Endothelial cell of umbilical vein (primary cell): ENCODE measurements at regions not wholly inside any gene's neighbourhood (a gene's known extent, or its start where the extent isn't known, plus 50 kb on each side); places are given as distances from the start of the nearest gene placed in this dataset.

ENCODE experiments used
- BruUV-seq: library from RNA; stranded (reverse); fragments of 400-500 nt; replicated peaks from 2 replicates; lab custom pipeline; 2021; lab: Mats Ljungman, UMichigan
- CTCF ChIA-PET: fragments of 300-600, 350-600 bp; sonication (Branson Sonifier 250); formaldehyde crosslinking; loops from one replicate; lab custom pipeline; 2021; ENCODE audit warnings: antibody characterized with exemption, inconsistent platforms; lab: Charles Lee
- POLR2A ChIA-PET: fragments of 300-600, 350-600 bp; sonication (Branson Sonifier 250); formaldehyde crosslinking; loops from one replicate; lab custom pipeline; 2021; ENCODE audit warnings: antibody characterized with exemption, inconsistent platforms; lab: Charles Lee
- DNase-seq: peaks from one replicate; pipeline ENCODE4 v3.0.0-alpha.2; 2011; ENCODE audit warnings: low read depth, low spot score
- FAIRE-seq: peaks from 2 replicates; lab custom pipeline; 2011; peaks lifted over from hg19 to GRCh38; lab: Jason Lieb, UNC
- H2AFZ ChIP-seq: 2 replicates; pipeline ENCODE4 v1.6.0; 2012; ENCODE audit warnings: low read depth, low read length, control low read depth, inconsistent platforms
- H3K27ac ChIP-seq: 2 replicates; pipeline ENCODE4 v1.5.1; 2011; ENCODE audit warnings: low read depth, mild to moderate bottlenecking, control low read depth, low read length, moderate library complexity; ENCODE audit not compliant: insufficient read depth
- H3K27me3 ChIP-seq, 2 experiments: 2 replicates each; pipeline versions ENCODE4 v1.6.0 to v1.6.1; 2011; ENCODE audit warnings: low read length in 2 of 2, mixed read lengths in 1 of 2; ENCODE audit not compliant: control insufficient read depth in 2 of 2, insufficient read depth in 2 of 2
- H3K36me3 ChIP-seq, 2 experiments: 2 replicates in 1 of 2; 3 replicates in 1 of 2; pipeline ENCODE4 v1.5.1; 2011; ENCODE audit warnings: low read length in 2 of 2, mild to moderate bottlenecking in 1 of 2, moderate library complexity in 1 of 2; ENCODE audit not compliant: control insufficient read depth in 2 of 2, insufficient read depth in 2 of 2; ENCODE audit errors: extremely low read depth in 1 of 2
- H3K4me1 ChIP-seq: 3 replicates; pipeline ENCODE4 v1.5.1; 2011; ENCODE audit warnings: mild to moderate bottlenecking, low read length; ENCODE audit not compliant: control insufficient read depth, insufficient read depth; ENCODE audit errors: extremely low read depth
- H3K4me2 ChIP-seq: 2 replicates; pipeline ENCODE4 v1.6.1; 2011; ENCODE audit warnings: low read length, control low read depth, mixed read lengths; ENCODE audit not compliant: insufficient read depth
- H3K4me3 ChIP-seq, 3 experiments: fragments of 200-600 bp in 1 of 3; sonication (generic), shearing (Covaris generic) in 1 of 3; replicated peaks in 1 of 3; 2 replicates each; pipeline ENCODE4 v1.5.1; 2011 to 2016; ENCODE audit warnings: control low read depth in 3 of 3, low read length in 3 of 3, mild to moderate bottlenecking in 2 of 3, inconsistent platforms in 1 of 3, low read depth in 1 of 3, moderate library complexity in 1 of 3; ENCODE audit not compliant: insufficient read depth in 1 of 3
- H3K79me2 ChIP-seq: 2 replicates; pipeline ENCODE4 v1.6.0; 2012; ENCODE audit warnings: low read length, inconsistent platforms; ENCODE audit not compliant: control insufficient read depth, insufficient read depth
- H3K9ac ChIP-seq: replicated peaks from 2 replicates; pipeline ENCODE3; 2011; ENCODE audit warnings: low read length, control low read depth; ENCODE audit not compliant: insufficient read depth; ENCODE audit errors: extremely low read depth
- H3K9me1 ChIP-seq: replicated peaks from 3 replicates; pipeline ENCODE4 v1.6.0; 2011; ENCODE audit warnings: mild to moderate bottlenecking, low read length; ENCODE audit not compliant: control insufficient read depth, insufficient read depth; ENCODE audit errors: extremely low read depth
- H3K9me3 ChIP-seq: replicated peaks from 2 replicates; pipeline ENCODE4 v1.5.1; 2012; ENCODE audit warnings: low read length, inconsistent platforms; ENCODE audit not compliant: control insufficient read depth, insufficient read depth
- H4K20me1 ChIP-seq: replicated peaks from 2 replicates; pipeline ENCODE3; 2011; ENCODE audit warnings: mild to moderate bottlenecking, low read length; ENCODE audit not compliant: control insufficient read depth, insufficient read depth; ENCODE audit errors: extremely low read depth
- EZH2 ChIP-seq: IDR thresholded peaks from 2 replicates; pipeline ENCODE4 v1.6.1; 2012; ENCODE audit warnings: borderline replicate concordance, low read depth, mild to moderate bottlenecking, moderate library complexity, low read length, inconsistent platforms; ENCODE audit not compliant: severe bottlenecking
- FOS ChIP-seq: IDR thresholded peaks from 2 replicates; pipeline ENCODE4 v1.6.1; 2011; ENCODE audit warnings: mild to moderate bottlenecking, low read length, moderate library complexity, borderline replicate concordance; ENCODE audit not compliant: insufficient read depth
- GATA2 ChIP-seq: IDR thresholded peaks from 2 replicates; pipeline ENCODE4 v1.7.0; 2011; ENCODE audit warnings: low read depth, mild to moderate bottlenecking, moderate library complexity, mixed read lengths, low read length; ENCODE audit not compliant: insufficient read length, insufficient read depth
- JUN ChIP-seq: IDR thresholded peaks from 2 replicates; pipeline ENCODE4 v1.6.1; 2011; ENCODE audit warnings: borderline replicate concordance, low read depth; ENCODE audit not compliant: insufficient read length, insufficient read depth
- MYC ChIP-seq: IDR thresholded peaks from one replicate; pipeline ENCODE4 v1.6.1; 2011; ENCODE audit warnings: mild to moderate bottlenecking, low read depth, low read length
- POLR2A ChIP-seq: IDR thresholded peaks from 2 replicates; pipeline ENCODE4 v1.6.1; 2012; ENCODE audit warnings: low read depth, mild to moderate bottlenecking, control low read depth, low read length
- POLR2AphosphoS5 ChIP-seq: IDR thresholded peaks from 2 replicates; pipeline ENCODE4 v1.6.1; 2012; ENCODE audit warnings: low read depth, mild to moderate bottlenecking, control low read depth, low read length, moderate library complexity; ENCODE audit not compliant: insufficient read depth
- dilution Hi-C: fragments of 300-500 bp; cut with MboI; formaldehyde crosslinking; loops from one replicate; pipeline ENCODE4 v1.15.0; 2019; ENCODE audit warnings: low sequenced_read_pairs; ENCODE audit not compliant: extremely low pct_ligation_motif_present
- intact Hi-C: fragments of 100-400 bp; cut with micrococcal nuclease; formaldehyde crosslinking; loops from one replicate; pipeline ENCODE4 v1.10.0; 2022
- TF ChIP-seq, protein P1 (sequence below), 2 donors: IDR thresholded peaks; 1 replicate in 1 of 2; 2 replicates in 1 of 2; pipeline ENCODE4 v1.5.1; 2011; ENCODE audit warnings: low read length in 2 of 2, mild to moderate bottlenecking in 2 of 2, moderate library complexity in 2 of 2, control low read depth in 1 of 2, inconsistent platforms in 1 of 2, low read depth in 1 of 2; ENCODE audit not compliant: insufficient read depth in 1 of 2; ENCODE audit errors: extremely low read depth in 1 of 2
- TF ChIP-seq, protein P2 (sequence below): IDR thresholded peaks from 2 replicates; pipeline ENCODE4 v1.6.1; 2011; ENCODE audit not compliant: insufficient read depth, insufficient read length

DNA sequence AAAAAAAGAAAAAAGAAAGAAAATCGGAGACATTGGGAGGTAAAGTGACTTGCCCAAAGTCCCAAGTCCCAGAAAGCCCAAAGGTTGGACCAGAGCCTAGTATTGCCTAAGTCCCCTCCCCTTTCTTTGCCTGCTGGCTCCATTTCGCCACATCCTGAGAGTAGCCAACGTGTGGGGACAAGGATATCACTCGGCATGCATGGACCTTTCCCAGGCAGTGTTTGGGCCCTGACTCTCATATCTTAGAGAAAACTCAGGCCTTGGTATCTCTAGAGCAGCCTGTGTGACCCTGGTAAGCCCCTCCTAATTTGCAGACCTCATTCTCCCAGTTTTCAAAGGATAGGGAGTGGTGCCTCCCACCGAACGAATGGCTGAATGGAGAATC, 294.2 kb upstream of the ZMIZ1 start:
- H3K4me2 ChIP-seq = no peak overlapping the region
- intact Hi-C loops = no loop called here
- no peak overlapping the region for H2AFZ ChIP-seq
- H3K4me1 ChIP-seq = no peaks in the 10 kb centered on the region
- ChIA-PET CTCF (interaction anchor here (1.2 kb wide), 1 partner anchor 727 kb away, joined by 3 read pairs; no protein-coding TSS in a partner anchor), POLR2A (no interaction called here)
- H3K27ac ChIP-seq = no peak overlapping the region
- H3K9me1 ChIP-seq = no peaks in the 10 kb centered on the region
- no peaks in the 10 kb centered on the region for H3K79me2 ChIP-seq
- H3K27me3 ChIP-seq = peaks cover 2 to 3% of the 10 kb centered on the region in 2 experiments
- DNase-seq = no peak
- BruUV-seq = no TSS peak
- dilution Hi-C loops = no loop called here
- no peaks in the 10 kb centered on the region for H3K9me3 ChIP-seq
- no peak for FAIRE-seq
- no peak for TF ChIP-seq FOS
- no peak for TF ChIP-seq POLR2AphosphoS5
- TF ChIP-seq EZH2 = no peak
- no peak for TF ChIP-seq MYC
- no peak for TF ChIP-seq GATA2
- no peak for TF ChIP-seq JUN
- no peak for TF ChIP-seq POLR2A
- TF ChIP-seq, protein P1, sequence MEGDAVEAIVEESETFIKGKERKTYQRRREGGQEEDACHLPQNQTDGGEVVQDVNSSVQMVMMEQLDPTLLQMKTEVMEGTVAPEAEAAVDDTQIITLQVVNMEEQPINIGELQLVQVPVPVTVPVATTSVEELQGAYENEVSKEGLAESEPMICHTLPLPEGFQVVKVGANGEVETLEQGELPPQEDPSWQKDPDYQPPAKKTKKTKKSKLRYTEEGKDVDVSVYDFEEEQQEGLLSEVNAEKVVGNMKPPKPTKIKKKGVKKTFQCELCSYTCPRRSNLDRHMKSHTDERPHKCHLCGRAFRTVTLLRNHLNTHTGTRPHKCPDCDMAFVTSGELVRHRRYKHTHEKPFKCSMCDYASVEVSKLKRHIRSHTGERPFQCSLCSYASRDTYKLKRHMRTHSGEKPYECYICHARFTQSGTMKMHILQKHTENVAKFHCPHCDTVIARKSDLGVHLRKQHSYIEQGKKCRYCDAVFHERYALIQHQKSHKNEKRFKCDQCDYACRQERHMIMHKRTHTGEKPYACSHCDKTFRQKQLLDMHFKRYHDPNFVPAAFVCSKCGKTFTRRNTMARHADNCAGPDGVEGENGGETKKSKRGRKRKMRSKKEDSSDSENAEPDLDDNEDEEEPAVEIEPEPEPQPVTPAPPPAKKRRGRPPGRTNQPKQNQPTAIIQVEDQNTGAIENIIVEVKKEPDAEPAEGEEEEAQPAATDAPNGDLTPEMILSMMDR (IDR thresholded peaks at IDR 0.05; ENCODE audit: extremely low read depth in 1 of 2, insufficient read depth in 1 of 2, low read depth in 1 of 2, low read length in 2 of 2) = no peak
- TF ChIP-seq, protein P2, sequence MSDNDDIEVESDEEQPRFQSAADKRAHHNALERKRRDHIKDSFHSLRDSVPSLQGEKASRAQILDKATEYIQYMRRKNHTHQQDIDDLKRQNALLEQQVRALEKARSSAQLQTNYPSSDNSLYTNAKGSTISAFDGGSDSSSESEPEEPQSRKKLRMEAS = no peak
- H4K20me1 ChIP-seq = no peaks in the 10 kb centered on the region
- no peak overlapping the region for H3K9ac ChIP-seq
- H3K4me3 ChIP-seq = no peak overlapping the region
- H3K36me3 ChIP-seq = no peaks in the 10 kb centered on the region
